ENCODE measurements at regions not wholly inside any gene's neighbourhood (a gene's known extent, or its start where the extent isn't known, plus 50 kb on each side); places are given as distances from the start of the nearest gene placed in this dataset.

DNA sequence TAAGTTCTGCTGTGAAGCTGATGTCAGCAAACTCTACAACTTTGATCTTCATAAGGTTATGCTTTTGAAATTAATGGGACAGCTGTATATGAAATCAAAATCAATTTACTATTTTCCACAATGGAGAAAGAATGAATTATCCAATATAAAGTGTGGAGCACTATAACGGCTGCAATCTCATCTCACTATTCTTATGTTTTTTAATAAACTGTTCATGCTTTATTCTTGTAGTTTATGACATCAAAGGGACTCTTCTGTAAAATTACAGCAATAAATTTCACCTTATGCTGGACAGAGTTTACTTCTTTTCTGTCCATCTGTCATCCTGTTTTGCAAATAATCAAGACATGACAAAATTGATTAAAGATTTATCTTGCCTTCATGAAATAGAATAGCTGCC is 192.5 kb downstream of the TECRL start:
- ATAC-seq (ENCODE audit: low read depth in 2 of 2) (no peak), DNase-seq (no peak)
- Mint-ChIP-seq H3K27me3 (no peaks in the 10 kb centered on the region), H3K36me3 (no peaks in the 10 kb centered on the region), H3K27ac (no peak overlapping the region), H3K9me3 (peaks cover 0 to 6% (median 4%) of the 10 kb centered on the region in 7 donors), H3K4me1 (no peaks in the 10 kb centered on the region), H3K4me3 (no peak overlapping the region)

DNA sequence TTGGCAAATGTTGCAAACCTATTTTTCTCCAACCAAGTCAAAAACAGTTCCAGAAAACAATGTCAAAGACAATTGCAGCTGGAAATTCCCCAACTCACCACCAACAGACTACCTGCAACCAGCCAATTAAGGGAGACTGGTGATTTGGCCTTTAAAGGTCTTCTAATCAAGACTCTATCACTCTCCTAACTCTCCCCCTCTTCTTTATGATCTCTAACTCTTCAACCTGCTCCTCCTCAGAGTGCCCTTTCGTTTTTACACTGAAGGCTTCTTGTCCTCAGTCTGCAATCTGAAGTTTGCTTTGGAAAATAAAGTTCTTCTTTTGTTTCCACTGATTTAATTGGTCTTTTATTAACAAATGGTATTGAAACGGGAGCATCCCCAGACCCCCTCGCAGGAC is 203.9 kb downstream of the TECRL start:
- ATAC-seq (ENCODE audit: low read depth in 2 of 2), result no peak
- Mint-ChIP-seq H3K4me3 (no peak overlapping the region), H3K36me3 (no peaks in the 10 kb centered on the region), H3K27ac (no peak overlapping the region), H3K27me3 (no peaks in the 10 kb centered on the region), H3K4me1 (no peaks in the 10 kb centered on the region), H3K9me3 (peaks cover 0 to 17% (median 6%) of the 10 kb centered on the region in 7 donors)
- no peak for DNase-seq

DNA sequence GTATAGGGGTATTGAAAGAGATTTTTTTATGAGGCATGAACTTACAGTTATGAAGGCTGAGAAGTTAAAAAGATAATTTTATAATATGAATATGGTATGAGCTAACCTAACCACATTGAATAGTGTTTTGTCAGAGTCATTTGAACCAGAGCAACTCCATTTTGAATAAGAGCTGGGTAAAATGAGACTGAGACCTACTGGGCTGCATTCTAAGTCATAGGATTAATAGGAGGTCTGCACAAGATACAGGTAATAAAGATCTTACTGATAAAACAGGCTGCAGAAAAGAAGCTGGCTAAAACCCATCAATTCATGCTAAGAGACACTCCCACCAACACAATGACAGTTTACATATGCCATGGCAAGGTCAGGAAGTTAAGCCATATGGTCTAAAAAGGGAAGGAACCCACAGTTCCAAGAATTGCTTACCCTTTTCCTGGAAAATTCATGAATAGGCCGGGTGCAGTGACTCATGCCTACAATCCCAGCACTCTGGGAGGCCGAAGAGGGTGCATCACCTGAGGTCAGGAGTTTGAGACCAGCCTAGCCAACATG is 209.2 kb downstream of the TECRL start:
- ATAC-seq (ENCODE audit: low read depth in 2 of 2) (no peak), DNase-seq (no peak)
- Mint-ChIP-seq H3K4me3 (no peak overlapping the region), H3K27me3 (no peaks in the 10 kb centered on the region), H3K4me1 (no peaks in the 10 kb centered on the region), H3K36me3 (no peaks in the 10 kb centered on the region), H3K27ac (no peak overlapping the region), H3K9me3 (peaks cover 0 to 5% (median 0%) of the 10 kb centered on the region in 7 donors)

DNA sequence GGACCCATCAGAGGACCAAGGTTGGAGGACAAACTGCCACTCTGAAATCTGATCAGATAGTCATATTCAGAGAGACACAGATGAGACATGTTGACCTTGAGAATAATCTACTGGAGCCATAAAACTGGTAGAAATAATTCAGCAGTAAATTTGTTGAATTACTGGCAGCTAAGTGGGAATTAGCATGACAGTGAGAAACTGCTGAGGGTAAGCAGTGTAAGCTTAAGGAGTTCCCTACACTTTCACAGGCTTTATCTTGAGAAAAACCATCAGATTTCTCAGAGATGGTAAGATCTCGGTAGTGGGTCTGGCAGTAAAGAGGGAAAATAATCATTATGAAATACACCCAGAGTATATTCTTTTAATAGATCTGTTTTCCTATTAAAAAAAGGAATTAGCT is 213.7 kb downstream of the TECRL start:
- Mint-ChIP-seq H3K4me3 (no peak overlapping the region), H3K4me1 (no peaks in the 10 kb centered on the region), H3K27ac (no peak overlapping the region), H3K36me3 (no peaks in the 10 kb centered on the region), H3K27me3 (no peaks in the 10 kb centered on the region), H3K9me3 (peaks cover 0 to 6% (median 2%) of the 10 kb centered on the region in 7 donors)
- ATAC-seq (ENCODE audit: low read depth in 2 of 2) (no peak), DNase-seq (no peak)

- DNase-seq, result no peak
- Mint-ChIP-seq H3K4me1 (no peaks in the 10 kb centered on the region), H3K27me3 (no peaks in the 10 kb centered on the region), H3K9me3 (peaks cover 0 to 8% (median 2%) of the 10 kb centered on the region in 7 donors), H3K36me3 (no peaks in the 10 kb centered on the region), H3K27ac (peak overlapping the region in 1 of 6 donors; percentile 33), H3K4me3 (no peak overlapping the region)
- no peak for ATAC-seq (ENCODE audit: low read depth in 2 of 2)
These were observed 216.4 kb downstream of the TECRL start for GRCh38 chr4:64192731-64193412.

DNA sequence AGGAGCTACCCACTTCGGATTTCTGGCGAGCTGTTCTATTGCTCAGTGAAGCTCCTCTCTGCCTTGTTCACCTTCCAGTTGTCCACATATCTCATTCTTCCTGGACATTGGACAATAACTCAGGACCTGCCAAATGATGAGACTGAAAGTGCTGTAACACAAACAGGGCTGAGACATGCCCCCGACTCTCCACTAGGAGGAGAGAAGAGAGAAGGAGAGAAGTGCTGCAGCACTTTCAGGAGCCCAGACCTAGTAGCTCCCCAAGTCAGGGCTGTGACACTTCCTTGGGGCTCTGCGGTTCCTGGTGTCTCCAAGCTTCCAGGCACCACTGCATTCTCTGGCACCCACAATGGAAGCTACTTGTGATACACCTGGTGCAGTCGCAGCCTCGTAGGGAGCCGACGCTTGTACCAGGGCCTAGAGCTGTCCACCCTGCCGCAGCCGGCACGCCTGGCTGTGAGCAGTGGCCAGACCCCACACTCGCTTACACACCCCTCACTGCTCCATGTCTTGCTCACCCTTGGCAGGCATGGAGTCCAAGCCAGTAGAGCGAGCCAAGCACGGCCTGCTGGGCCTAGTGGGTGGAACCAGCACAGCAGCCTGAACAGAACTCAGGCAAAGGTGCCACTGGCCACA is 234.9 kb downstream of the TECRL start:
- ATAC-seq (ENCODE audit: low read depth in 2 of 2) (no peak), DNase-seq (no peak)
- Mint-ChIP-seq H3K27me3 (no peaks in the 10 kb centered on the region), H3K36me3 (no peaks in the 10 kb centered on the region), H3K9me3 (peaks cover 0 to 1% (median 0%) of the 10 kb centered on the region in 7 donors), H3K4me3 (no peak overlapping the region), H3K27ac (no peak overlapping the region), H3K4me1 (no peaks in the 10 kb centered on the region)

- no peak for ATAC-seq (ENCODE audit: low read depth in 2 of 2)
- Mint-ChIP-seq H3K9me3 (peaks cover 0 to 1% (median 0%) of the 10 kb centered on the region in 7 donors), H3K4me1 (no peaks in the 10 kb centered on the region), H3K27ac (no peak overlapping the region), H3K27me3 (no peaks in the 10 kb centered on the region), H3K4me3 (no peak overlapping the region), H3K36me3 (no peaks in the 10 kb centered on the region)
- DNase-seq, result no peak
These were observed 242.9 kb downstream of the TECRL start for GRCh38 chr4:64166365-64166764.

DNA sequence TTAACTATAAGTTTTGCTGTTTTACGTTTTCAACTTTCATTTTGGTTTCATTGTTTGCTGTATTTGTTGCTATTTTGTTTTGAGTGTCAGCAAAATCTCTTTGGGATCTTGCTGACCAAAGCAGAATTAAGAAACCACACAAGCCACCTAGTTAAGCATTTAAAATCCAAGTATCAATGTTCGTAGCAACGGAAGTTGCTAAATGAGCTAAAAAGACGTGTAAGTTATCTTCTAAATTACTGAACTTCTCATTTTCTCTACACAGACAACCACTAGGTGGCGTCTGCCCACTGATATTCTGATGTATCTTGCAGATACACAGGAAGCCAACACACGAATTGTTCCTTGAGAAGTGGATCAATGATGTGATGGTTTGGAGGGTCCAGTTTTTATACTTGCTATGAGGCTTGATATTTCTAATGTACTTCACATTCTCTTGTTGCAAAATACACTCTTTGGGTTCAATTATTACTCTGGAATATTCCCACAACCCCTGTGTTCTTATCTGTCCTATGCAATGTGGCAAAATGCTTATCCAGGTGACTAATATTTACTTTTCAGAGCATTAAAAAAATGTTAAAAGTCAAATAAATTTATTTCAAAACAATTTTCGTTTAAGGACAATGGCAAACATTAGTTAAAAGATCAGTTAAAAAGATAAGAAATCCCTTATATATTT is 250.5 kb downstream of the TECRL start:
- no peaks in the 10 kb centered on the region for H3K9me3 Mint-ChIP-seq
- H3K4me1 Mint-ChIP-seq, result no peaks in the 10 kb centered on the region
- DNase-seq (peak; percentile 9), ATAC-seq (ENCODE audit: low read depth in 2 of 2) (peak in 1 of 2 donors; percentile 33)
- H3K27ac Mint-ChIP-seq, result no peak overlapping the region
- H3K27me3 Mint-ChIP-seq, result no peaks in the 10 kb centered on the region
- H3K4me3 Mint-ChIP-seq, result no peak overlapping the region
- no peaks in the 10 kb centered on the region for H3K36me3 Mint-ChIP-seq

GRCh38 chr4:64157397-64157796 is 251.9 kb downstream of the TECRL start:
- no peaks in the 10 kb centered on the region for H3K4me1 Mint-ChIP-seq
- no peak overlapping the region for H3K4me3 Mint-ChIP-seq
- no peaks in the 10 kb centered on the region for H3K36me3 Mint-ChIP-seq
- no peaks in the 10 kb centered on the region for H3K27me3 Mint-ChIP-seq
- ATAC-seq (ENCODE audit: low read depth in 2 of 2), result no peak
- no peak overlapping the region for H3K27ac Mint-ChIP-seq
- no peak for DNase-seq
- H3K9me3 Mint-ChIP-seq, result no peaks in the 10 kb centered on the region

DNA sequence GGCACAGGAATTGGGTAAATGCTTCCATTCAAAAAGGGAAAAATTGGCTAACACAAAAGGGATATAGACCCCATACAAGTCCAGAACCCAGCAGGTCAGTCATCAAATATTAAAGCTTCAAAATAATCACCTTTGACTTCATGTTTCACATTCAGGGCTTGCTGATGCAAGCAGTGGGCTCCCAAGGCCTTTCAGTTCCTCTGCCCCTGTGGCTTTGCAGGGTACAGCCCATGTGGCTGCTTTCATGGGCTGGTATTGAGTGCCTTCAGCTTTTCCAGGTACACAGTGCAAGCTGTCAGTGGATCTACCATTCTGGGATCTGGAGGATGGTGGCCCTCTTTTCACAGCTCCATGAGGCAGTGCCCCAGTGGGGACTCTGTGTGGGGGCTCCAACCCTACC is 253.0 kb downstream of the TECRL start:
- Mint-ChIP-seq H3K27ac (no peak overlapping the region), H3K4me3 (no peak overlapping the region), H3K27me3 (no peaks in the 10 kb centered on the region), H3K9me3 (no peaks in the 10 kb centered on the region), H3K4me1 (no peaks in the 10 kb centered on the region), H3K36me3 (no peaks in the 10 kb centered on the region)
- ATAC-seq (ENCODE audit: low read depth in 2 of 2) (no peak), DNase-seq (no peak)

DNA sequence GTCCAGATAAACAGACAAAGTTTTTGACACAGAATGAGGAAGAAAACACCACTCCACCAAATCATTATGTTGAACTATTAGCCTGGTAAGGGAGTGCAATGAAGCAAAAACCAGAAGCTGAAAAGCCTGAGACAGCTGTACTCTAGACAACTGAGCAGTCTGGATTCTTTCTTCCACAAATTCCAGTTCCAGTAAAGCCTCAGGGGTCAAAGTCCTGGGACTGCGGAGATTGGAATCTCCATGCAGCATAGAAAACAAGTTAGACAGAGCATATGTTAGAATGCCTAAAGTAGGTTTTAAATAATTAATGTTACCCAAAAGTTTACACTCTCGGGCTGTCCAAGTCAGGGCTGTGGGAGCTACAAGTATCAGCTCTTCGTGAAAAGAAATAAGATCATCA is 263.2 kb downstream of the TECRL start:
- Mint-ChIP-seq H3K4me3 (peak overlapping the region in 1 of 8 donors; percentile 67), H3K27ac (no peak overlapping the region), H3K36me3 (peaks cover 0 to 8% of the 10 kb centered on the region in 2 donors), H3K4me1 (no peaks in the 10 kb centered on the region), H3K9me3 (peaks cover 8 to 30% (median 19%) of the 10 kb centered on the region in 7 donors), H3K27me3 (no peaks in the 10 kb centered on the region)
- DNase-seq (no peak), ATAC-seq (ENCODE audit: low read depth in 2 of 2) (no peak)

- H3K36me3 Mint-ChIP-seq, result peaks cover 0 to 8% of the 10 kb centered on the region in 2 donors
- no peak overlapping the region for H3K4me3 Mint-ChIP-seq
- no peaks in the 10 kb centered on the region for H3K27me3 Mint-ChIP-seq
- DNase-seq, result no peak
- H3K9me3 Mint-ChIP-seq, result peaks cover 8 to 36% (median 19%) of the 10 kb centered on the region in 7 donors
- no peak for ATAC-seq (ENCODE audit: low read depth in 2 of 2)
- no peak overlapping the region for H3K27ac Mint-ChIP-seq
- no peaks in the 10 kb centered on the region for H3K4me1 Mint-ChIP-seq
These were observed 264.3 kb downstream of the TECRL start for GRCh38 chr4:64144994-64145393.

DNA sequence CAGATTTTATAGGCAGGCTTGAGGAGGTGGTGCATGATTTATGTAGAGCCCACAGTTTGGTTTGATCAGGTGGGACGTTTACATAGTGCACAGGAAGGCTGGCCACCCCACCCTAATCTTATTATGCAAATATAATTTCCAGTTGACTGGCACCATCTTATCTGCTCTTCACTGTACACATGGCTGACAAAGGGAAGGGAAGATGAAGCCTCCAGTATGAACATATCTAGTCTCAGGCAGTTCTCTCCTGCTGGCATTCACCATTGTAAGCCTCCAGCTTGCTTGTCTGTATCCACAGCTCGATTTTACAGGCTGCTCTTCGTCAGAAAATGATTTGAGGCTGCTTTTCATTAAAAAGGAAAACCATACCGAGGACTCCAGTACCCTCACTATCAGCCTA is 278.3 kb downstream of the TECRL start:
- DNase-seq (no peak), ATAC-seq (ENCODE audit: low read depth in 2 of 2) (no peak)
- H3K36me3 Mint-ChIP-seq, result no peaks in the 10 kb centered on the region
- H3K27me3 Mint-ChIP-seq, result no peaks in the 10 kb centered on the region
- no peaks in the 10 kb centered on the region for H3K4me1 Mint-ChIP-seq
- no peak overlapping the region for H3K4me3 Mint-ChIP-seq
- no peak overlapping the region for H3K27ac Mint-ChIP-seq
- no peaks in the 10 kb centered on the region for H3K9me3 Mint-ChIP-seq

DNA sequence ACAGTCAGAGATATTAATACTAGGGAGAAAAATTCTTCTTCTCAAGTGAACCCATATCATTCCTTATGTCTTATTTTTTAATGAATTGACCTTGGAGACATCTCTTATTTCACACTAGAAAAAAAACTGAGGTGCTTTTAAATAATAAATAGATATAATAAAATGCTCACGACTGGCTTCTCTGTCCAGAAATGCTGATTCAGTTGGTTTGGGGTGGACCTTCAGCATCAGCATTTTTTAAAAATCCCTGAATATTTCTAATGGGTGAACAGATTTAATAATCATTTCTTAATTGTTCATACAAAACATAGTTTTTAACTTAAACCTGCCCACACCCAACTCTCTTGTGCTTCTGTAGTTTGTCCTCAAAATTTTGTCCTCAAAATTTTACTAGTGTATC is 283.9 kb downstream of the TECRL start:
- H3K36me3 Mint-ChIP-seq, result peaks cover 0 to 5% of the 10 kb centered on the region in 2 donors
- H3K9me3 Mint-ChIP-seq, result peaks cover 1 to 14% (median 6%) of the 10 kb centered on the region in 7 donors
- H3K4me1 Mint-ChIP-seq, result no peaks in the 10 kb centered on the region
- no peak overlapping the region for H3K27ac Mint-ChIP-seq
- no peak for ATAC-seq (ENCODE audit: low read depth in 2 of 2)
- H3K4me3 Mint-ChIP-seq, result no peak overlapping the region
- no peaks in the 10 kb centered on the region for H3K27me3 Mint-ChIP-seq
- DNase-seq, result no peak
